SU-DHL-6 (cell line): ENCODE measurements at regions not wholly inside any gene's neighbourhood (a gene's known extent, or its start where the extent isn't known, plus 50 kb on each side); places are given as distances from the start of the nearest gene placed in this dataset.

Experiments used
- H2AFZ ChIP-seq: fragments of 200-600 bp; sonication (generic); 2 replicates; pipeline ENCODE4 v1.6.1; 2014; ENCODE audit warnings: low read depth, mild to moderate bottlenecking, moderate library complexity, mixed read lengths, antibody characterized with exemption, low read length; ENCODE audit not compliant: severe bottlenecking
- H3F3A ChIP-seq: fragments of 200-600 bp; shearing (Covaris generic); 2 replicates; pipeline ENCODE4 v1.6.0; 2016; ENCODE audit warnings: antibody characterized with exemption, mild to moderate bottlenecking; ENCODE audit not compliant: insufficient read depth
- H3K27ac ChIP-seq: fragments of 200-600 bp; sonication (generic); 2 replicates; pipeline ENCODE4 v1.5.1; 2016; ENCODE audit warnings: low read depth, mild to moderate bottlenecking, low read length, moderate library complexity, mixed read lengths
- H3K27me3 ChIP-seq: fragments of 200-600 bp; sonication (generic), shearing (Covaris generic); 2 replicates; pipeline ENCODE4 v1.6.0; 2014; ENCODE audit warnings: mild to moderate bottlenecking, low read length
- H3K36me3 ChIP-seq: fragments of 200-600 bp; sonication (generic); 2 replicates; pipeline ENCODE4 v1.6.1; 2014; ENCODE audit warnings: mild to moderate bottlenecking, low read length, mixed read lengths
- H3K4me2 ChIP-seq: fragments of 300-600, 200-600 bp; shearing (Covaris generic), sonication (generic); 2 replicates; pipeline ENCODE4 v1.6.0; 2014; ENCODE audit warnings: low read length, low read depth, mild to moderate bottlenecking; ENCODE audit not compliant: poor library complexity, severe bottlenecking
- H3K4me3 ChIP-seq: fragments of 200-600 bp; sonication (generic); 2 replicates; pipeline ENCODE4 v1.5.1; 2014; ENCODE audit warnings: antibody characterized with exemption, low read length, mild to moderate bottlenecking, mixed read lengths; ENCODE audit not compliant: insufficient read depth, poor library complexity, severe bottlenecking
- H3K79me2 ChIP-seq: fragments of 200-600 bp; sonication (generic); 2 replicates; pipeline ENCODE4 v1.6.1; 2014; ENCODE audit warnings: mild to moderate bottlenecking, low read length, moderate library complexity; ENCODE audit not compliant: insufficient read depth
- H3K9ac ChIP-seq: fragments of 200-600 bp; sonication (generic); 2 replicates; pipeline ENCODE4 v1.7.0; 2014; ENCODE audit warnings: mild to moderate bottlenecking, low read length
- H3K9me2 ChIP-seq: fragments of 200-600 bp; sonication (generic); replicated peaks from 2 replicates; pipeline ENCODE4 v1.6.1; 2014; ENCODE audit warnings: low read length; ENCODE audit not compliant: insufficient read depth
- H3K9me3 ChIP-seq: fragments of 200-600 bp; sonication (generic); 2 replicates; pipeline ENCODE4 v1.6.1; 2014; ENCODE audit warnings: low read length, mixed read lengths; ENCODE audit not compliant: insufficient read depth
- H4K20me1 ChIP-seq: fragments of 200-600 bp; sonication (generic); 2 replicates; pipeline ENCODE4 v1.6.1; 2014; ENCODE audit warnings: low read depth, mild to moderate bottlenecking, antibody characterized with exemption, low read length, moderate library complexity, mixed read lengths
- EZH2phosphoT487 ChIP-seq: fragments of 200-600 bp; sonication (generic), shearing (Covaris generic); conservative IDR thresholded peaks from 2 replicates; pipeline ENCODE4 v1.6.1; 2018; ENCODE audit warnings: mild to moderate bottlenecking, antibody characterized with exemption, low read length, moderate library complexity, mixed read lengths
- TF ChIP-seq, protein P1 (sequence below): fragments of 200-600 bp; sonication (generic); IDR thresholded peaks from one replicate; pipeline ENCODE4 v1.5.1; 2017; ENCODE audit warnings: antibody characterized with exemption, mild to moderate bottlenecking, low read length, moderate library complexity; ENCODE audit not compliant: insufficient read depth, poor library complexity, severe bottlenecking

DNA sequence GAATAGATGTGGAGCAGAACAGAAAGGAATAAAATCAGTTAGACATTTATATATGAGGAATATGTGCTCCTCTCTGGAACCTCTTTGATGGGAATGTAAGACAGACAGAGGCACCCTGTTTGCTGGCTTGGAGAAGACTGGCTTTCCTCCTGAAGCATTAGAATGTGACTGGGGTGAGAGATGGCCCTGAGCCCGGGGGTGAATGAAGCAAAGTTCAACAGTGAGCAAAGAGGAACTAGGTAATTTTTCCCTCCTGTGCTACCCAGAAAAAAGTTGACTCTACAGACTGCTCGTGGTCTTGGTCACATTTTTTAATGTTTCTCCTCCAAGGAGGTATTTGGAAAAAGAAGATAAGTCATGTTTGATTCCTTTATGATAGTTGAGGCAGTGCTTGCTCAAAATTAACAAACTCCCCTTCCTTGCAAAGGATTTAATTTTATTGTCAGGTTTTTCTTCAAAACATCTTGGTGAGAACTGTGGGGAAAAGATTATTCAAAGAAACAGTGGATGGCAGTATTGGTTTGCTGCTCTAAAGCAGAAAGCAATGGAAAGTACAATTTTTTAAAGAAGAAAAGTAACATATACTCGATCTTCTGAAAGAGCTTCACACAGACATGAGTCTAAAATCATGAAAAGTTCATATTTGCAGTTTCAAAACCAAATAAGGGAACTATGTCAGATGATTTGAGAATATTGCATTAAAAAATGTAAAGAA is 370.4 kb upstream of the CDIN1 start:
- no peaks in the 10 kb centered on the region for H3K27me3 ChIP-seq

DNA sequence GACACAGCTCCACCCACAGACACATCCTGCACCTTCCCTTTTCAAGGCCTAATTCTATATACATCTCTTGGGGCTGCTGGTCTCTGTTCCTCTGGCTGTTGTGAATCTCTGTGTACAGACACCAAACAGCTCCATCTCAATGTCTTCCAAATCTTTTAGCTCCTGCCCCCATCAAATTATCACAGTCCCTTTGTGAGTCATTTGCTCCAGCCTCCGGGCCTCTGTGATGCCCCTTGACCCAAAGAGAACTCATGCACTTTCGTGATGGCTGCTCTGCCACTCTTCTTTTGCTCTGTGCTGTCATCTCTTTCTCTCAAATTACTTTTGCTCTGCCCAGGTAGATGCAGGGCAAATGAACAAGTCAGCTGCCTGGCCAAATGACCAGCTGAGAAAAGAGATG is 369.0 kb upstream of the CDIN1 start:
- no peaks in the 10 kb centered on the region for H3K9me3 ChIP-seq
- H3K4me2 ChIP-seq, result no peak overlapping the region
- no peaks in the 10 kb centered on the region for H3K36me3 ChIP-seq
- no peak overlapping the region for H3K9ac ChIP-seq
- no peaks in the 10 kb centered on the region for H3K27me3 ChIP-seq
- no peak overlapping the region for H3K4me3 ChIP-seq
- H2AFZ ChIP-seq, result no peak overlapping the region
- no peaks in the 10 kb centered on the region for H3F3A ChIP-seq
- TF ChIP-seq, protein P1, sequence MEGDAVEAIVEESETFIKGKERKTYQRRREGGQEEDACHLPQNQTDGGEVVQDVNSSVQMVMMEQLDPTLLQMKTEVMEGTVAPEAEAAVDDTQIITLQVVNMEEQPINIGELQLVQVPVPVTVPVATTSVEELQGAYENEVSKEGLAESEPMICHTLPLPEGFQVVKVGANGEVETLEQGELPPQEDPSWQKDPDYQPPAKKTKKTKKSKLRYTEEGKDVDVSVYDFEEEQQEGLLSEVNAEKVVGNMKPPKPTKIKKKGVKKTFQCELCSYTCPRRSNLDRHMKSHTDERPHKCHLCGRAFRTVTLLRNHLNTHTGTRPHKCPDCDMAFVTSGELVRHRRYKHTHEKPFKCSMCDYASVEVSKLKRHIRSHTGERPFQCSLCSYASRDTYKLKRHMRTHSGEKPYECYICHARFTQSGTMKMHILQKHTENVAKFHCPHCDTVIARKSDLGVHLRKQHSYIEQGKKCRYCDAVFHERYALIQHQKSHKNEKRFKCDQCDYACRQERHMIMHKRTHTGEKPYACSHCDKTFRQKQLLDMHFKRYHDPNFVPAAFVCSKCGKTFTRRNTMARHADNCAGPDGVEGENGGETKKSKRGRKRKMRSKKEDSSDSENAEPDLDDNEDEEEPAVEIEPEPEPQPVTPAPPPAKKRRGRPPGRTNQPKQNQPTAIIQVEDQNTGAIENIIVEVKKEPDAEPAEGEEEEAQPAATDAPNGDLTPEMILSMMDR, result no peak
- TF ChIP-seq EZH2phosphoT487, result no peak
- H3K79me2 ChIP-seq, result no peaks in the 10 kb centered on the region
- H4K20me1 ChIP-seq, result no peaks in the 10 kb centered on the region
- no peak overlapping the region for H3K27ac ChIP-seq
- H3K9me2 ChIP-seq, result no peaks in the 10 kb centered on the region; the same call in 1 of the 2 replicates

More for the DNA sequence above, 370.4 kb upstream of the CDIN1 start:
- no peak overlapping the region for H2AFZ ChIP-seq
- H3K4me2 ChIP-seq, result no peak overlapping the region
- no peaks in the 10 kb centered on the region for H3K9me2 ChIP-seq
- TF ChIP-seq, protein P1, result no peak
- no peak for TF ChIP-seq EZH2phosphoT487
- no peaks in the 10 kb centered on the region for H3K79me2 ChIP-seq
- no peaks in the 10 kb centered on the region for H3K36me3 ChIP-seq
- no peaks in the 10 kb centered on the region for H4K20me1 ChIP-seq
- no peak overlapping the region for H3K4me3 ChIP-seq
- H3K9me3 ChIP-seq, result no peaks in the 10 kb centered on the region
- H3F3A ChIP-seq, result no peaks in the 10 kb centered on the region
- no peak overlapping the region for H3K27ac ChIP-seq
- H3K9ac ChIP-seq, result no peak overlapping the region

DNA sequence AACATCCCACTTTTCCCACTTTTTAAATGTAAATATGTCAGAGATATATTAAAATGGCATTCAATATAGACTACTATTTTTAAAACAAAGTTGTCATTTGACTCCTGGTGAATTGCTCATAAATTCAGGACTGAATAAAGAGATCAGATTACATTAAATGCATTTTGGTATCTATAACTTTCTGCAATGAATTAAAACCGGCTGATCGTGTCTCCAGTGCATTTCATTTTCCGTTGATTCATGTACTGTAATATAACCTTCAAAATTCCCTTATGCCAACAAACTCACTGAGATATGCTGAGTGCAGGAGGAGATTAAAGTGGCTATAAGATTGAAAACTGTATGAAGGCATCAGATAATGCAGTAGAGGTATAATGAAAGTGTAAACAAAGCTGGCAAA is 361.1 kb upstream of the CDIN1 start:
- Histone ChIP-seq H3K79me2 (no peaks in the 10 kb centered on the region), H3K4me3 (no peak overlapping the region)

More for the DNA sequence above, 361.1 kb upstream of the CDIN1 start:
- Histone ChIP-seq H3K36me3 (no peaks in the 10 kb centered on the region), H3K4me2 (no peak overlapping the region), H3F3A (no peaks in the 10 kb centered on the region), H3K9ac (no peak overlapping the region), H3K9me2 (no peaks in the 10 kb centered on the region; the same call in 1 of the 2 replicates), H3K9me3 (peaks cover 12% of the 10 kb centered on the region; the same call in 1 of the 2 replicates), H3K27ac (no peak overlapping the region), H2AFZ (no peak overlapping the region), H3K27me3 (no peaks in the 10 kb centered on the region), H4K20me1 (no peaks in the 10 kb centered on the region)
- no peak for TF ChIP-seq EZH2phosphoT487
- TF ChIP-seq, protein P1, result no peak
